Activated CD8-positive, alpha-beta memory T cell treated with anti-CD3 and anti-CD28 coated beads for 1 hour (primary cell): ENCODE measurements at regions not wholly inside any gene's neighbourhood (a gene's known extent, or its start where the extent isn't known, plus 50 kb on each side); places are given as distances from the start of the nearest gene placed in this dataset.

Experiments
- DNase-seq, 2 donors: peaks; one replicate each; pipeline ENCODE4 v3.0.0-alpha.2; 2020; ENCODE audit warnings: low read depth in 1 of 2; ENCODE audit errors: extremely low read depth in 1 of 2

DNA sequence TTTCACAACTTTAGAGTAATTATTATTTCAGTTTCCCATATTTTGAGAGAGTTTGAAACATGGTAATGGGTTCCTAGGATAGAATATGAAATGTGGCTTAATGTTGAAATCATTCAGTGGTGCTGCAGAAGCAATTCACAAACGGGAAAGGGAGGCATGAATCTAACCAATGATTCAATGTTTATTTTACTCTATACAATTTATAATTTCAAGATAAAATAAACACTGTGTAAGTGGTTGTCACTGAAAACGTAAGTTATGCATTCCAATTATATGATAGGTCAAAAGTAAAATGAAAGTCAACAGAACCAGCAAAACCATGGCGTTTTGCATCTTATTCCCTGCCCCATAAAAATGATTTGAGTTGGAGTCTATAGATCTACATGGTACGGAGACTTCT is 1207.1 kb upstream of the CDH18 start:
- DNase-seq, result no peak

- no peak for DNase-seq
Measured at GRCh38 chr5:21185536-21185935, 1197.5 kb upstream of the CDH18 start.

GRCh38 chr5:21184581-21184980 is 1196.6 kb upstream of the CDH18 start:
- DNase-seq, result no peak

DNA sequence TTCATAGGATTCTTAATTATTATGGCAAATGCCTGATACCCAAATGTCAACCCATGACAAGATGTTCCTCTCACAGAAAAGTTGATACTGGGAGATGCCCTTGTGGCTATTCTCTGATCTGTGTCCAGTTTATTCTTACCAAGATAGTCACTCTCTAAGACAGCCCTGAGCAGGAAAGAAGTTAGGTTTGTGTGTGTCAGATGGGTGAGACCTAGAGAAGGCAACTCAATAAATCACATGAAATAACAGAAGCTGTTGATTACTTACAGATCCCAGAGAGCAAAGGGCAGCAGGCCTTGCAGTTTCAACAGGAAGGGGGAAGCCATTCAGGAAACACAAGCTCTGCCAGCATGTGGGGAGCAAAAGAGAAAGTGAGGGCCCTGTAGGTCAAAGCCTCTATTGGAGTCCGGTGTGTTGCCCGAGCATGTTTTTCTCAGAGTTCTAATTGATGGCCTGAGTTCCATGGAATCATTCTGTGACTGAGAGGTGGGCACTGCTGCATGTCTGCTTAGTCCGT is 1193.7 kb upstream of the CDH18 start:
- no peak for DNase-seq

DNA sequence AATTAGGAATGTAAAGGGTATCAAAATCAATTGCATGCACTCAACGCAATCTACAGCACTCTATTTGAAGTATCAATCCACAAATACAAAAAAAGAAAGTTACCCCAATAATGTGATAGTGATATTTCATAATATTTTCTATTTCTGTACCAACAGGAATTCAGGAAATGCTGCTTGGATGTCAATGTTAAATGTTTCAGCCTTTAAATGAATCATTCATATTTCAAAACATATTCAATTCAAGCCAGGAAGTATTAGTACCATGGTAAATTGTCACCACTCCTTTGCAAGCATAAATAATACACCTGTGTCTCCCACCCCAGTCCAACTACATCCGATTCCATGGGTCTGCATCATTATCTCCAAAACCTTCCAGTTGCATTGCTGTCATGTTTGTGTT is 1185.5 kb upstream of the CDH18 start:
- DNase-seq, result no peak

GRCh38 chr5:21173036-21173435 is 1185.0 kb upstream of the CDH18 start:
- DNase-seq, result no peak

- DNase-seq, result no peak
Measured at GRCh38 chr5:21171038-21171437, 1183.0 kb upstream of the CDH18 start.

GRCh38 chr5:21168557-21168956 is 1180.6 kb upstream of the CDH18 start:
- no peak for DNase-seq

DNA sequence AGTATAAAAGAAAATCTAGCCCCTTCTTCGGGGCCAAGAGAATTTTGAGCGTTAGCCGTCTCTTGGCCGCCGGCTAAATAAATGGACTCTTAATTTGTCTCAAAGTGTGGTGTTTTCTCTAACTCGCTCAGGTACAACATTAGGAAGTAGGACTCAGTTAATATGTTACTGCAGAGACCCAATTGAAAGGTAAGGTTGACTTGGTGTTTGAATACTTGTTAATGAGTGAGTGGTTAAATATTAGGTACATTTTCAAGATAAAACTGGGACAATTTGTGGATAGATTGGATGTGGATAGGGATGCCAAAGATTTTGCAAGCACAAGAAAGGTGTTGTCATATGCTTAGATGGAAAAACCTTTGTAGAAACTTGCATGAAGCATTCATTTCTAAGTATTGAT is 1177.3 kb upstream of the CDH18 start:
- no peak for DNase-seq

- no peak for DNase-seq
Measured at GRCh38 chr5:21164425-21164824, 1176.4 kb upstream of the CDH18 start.

DNA sequence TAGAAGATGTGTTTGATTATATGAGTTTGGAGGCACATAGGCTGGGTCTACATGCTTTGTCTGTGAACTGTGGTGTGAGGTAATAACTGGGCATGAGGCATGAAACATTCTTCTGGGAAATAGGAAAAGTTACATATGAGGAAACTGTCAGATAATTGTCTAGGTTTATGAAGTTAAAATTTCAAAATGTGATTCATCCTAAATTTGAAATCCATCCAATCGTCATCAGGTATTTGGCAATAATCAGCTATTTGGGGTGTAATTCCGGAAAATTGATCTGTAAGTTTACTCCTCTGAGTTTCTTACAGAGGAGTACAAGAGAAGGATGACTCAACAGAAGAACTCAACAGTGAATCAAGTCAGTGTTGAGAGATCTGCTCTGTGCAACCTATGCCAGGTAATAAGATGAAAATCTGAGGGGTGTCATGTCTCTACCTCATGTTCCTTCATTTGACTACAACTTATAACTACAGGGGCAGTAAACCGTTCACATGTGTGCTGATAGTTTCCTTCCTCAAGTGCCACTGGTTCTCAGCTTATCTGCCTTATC is 1171.6 kb upstream of the CDH18 start:
- DNase-seq, result no peak

GRCh38 chr5:21154526-21154925 is 1166.5 kb upstream of the CDH18 start:
- no peak for DNase-seq

DNA sequence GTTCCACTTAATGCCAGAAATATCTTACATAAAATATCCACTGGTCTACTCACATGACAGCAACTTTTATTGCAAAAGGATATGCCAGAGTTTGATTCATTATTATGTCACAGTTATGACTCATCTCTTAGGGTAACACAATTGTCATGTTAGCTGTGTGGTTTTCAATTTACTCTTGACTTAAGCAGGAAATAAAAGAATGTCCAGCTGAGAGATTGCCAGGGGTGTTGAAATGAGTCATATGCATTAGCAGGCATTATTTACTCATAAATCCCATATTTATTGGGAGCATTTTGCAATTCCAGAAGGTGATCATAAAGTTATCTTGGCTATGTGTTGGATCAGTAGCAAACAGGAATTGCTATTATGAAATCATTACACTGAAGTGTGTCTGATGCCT is 1164.6 kb upstream of the CDH18 start:
- DNase-seq, result no peak

DNA sequence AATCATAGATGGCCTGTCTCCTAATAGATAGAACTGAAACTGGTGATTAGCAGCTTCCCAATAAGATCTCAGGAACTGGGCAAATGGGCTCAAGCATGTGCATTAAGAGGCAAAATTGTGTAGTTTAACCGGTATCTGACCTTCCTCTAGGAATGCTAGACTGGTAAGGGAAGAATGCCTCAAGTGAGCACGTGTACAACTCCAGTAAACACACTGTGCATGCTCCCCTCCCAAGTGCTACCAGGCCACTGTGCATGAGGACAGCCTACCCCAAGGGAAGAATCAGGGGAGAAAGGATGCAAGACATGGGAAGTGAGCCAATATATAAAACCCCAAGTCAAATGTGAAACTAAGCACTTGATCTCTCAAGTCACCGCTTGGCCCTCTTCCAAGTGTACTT is 1157.4 kb upstream of the CDH18 start:
- DNase-seq, result no peak

GRCh38 chr5:21143686-21144085 is 1155.7 kb upstream of the CDH18 start:
- DNase-seq, result no peak

DNA sequence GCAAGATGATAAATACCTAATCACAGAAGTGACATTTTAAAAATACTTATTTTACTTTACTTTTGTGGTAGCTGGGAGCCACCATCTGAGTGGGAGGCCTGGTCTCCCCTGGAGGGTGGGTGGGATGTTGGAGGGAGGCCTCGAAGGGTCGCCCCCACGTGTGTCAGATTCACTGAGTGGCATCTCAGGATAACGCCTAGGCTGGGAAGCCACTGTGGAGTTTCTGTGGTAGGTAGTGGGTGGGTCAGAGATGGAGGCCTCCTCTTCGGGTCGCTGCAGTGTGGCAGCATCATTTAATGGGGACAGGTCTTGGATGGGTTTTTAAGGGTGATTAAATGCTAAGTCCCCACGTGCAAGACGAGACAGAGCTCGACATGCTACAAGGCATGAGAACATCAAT is 1154.8 kb upstream of the CDH18 start:
- no peak for DNase-seq

- no peak for DNase-seq
Measured at GRCh38 chr5:21140987-21141386, 1153.0 kb upstream of the CDH18 start.

GRCh38 chr5:21126236-21126635 is 1138.2 kb upstream of the CDH18 start:
- no peak for DNase-seq

DNA sequence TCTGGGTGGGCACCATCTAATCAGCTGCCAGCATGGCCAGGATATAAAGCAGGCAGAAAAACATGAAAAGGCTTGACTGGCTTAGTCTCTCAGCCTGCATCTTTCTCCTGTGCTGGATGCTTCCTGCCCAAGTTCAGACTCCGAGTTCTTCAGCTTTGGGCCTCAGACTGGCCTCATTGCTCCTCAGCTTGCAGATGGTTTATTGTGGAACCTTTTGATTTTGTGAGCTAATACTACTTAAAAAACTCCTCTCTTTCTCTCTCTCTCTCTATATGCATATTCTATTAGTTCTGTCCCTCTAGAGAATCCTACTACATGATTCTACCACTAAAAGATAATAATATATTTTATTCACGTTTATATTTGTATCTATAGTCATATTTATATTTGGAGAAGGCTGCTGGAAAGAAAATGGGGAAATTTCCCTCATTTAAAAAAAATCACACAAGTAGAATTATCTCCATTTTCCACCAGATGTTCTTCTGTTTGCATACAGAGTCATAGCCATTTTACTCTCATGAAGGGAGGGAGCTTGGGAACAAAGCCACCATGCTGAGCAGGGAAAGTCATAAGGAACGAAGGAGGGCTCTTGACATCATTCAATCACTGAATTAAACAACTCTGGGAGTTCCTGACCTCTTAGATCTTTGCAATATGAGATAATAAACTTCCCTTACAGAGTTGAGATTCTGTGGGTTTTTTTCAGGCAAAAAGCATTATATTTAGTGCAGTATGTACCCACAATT is 1137.4 kb upstream of the CDH18 start:
- DNase-seq, result no peak

- DNase-seq, result no peak
Measured at GRCh38 chr5:21121213-21121612, 1133.2 kb upstream of the CDH18 start.

- no peak for DNase-seq
Measured at GRCh38 chr5:21097661-21098060, 1109.7 kb upstream of the CDH18 start.

DNA sequence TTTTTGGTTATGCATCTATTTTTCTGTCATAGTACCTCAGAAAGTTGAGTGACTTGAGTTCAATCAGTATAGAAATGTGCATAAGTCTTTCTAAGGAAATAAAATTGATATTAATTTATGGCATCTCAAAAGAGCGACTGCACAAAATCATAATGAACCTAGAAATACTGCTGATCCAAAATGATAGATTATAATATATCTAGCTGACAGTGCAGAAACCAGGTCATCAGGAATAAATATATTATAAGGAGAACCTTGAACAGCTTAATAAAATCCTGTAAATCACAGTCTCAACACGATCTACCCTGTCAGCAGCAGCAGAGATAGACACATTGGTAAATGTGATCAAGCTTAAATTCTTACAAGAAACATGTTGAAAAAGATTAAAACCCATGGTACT is 1106.6 kb upstream of the CDH18 start:
- DNase-seq, result no peak

DNA sequence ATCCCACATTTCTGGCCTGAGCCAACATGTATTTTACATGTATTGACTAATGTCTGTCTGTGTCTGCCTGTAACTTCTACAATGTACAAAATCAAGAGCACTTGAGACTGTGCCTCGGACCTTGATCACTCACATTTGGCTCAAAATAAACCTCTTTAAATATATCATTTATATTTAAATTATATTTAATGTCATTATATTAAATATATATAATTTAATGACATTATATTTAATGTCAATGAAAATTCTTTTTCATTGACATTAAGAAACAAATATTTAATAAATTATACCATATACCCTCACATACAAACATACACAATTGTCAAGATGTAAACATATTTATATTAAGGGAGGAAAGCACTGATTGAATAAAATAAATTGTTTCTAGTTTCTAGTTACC is 1099.8 kb upstream of the CDH18 start:
- DNase-seq, result no peak
